Esophagus squamous epithelium (tissue), 4 donors: ENCODE measurements at regions not wholly inside any gene's neighbourhood (a gene's known extent, or its start where the extent isn't known, plus 50 kb on each side); places are given as distances from the start of the nearest gene placed in this dataset.

Experiments used
- POLR2A ChIP-seq, 4 donors: fragments of 450-650 bp; IDR thresholded peaks; one replicate each; pipeline ENCODE4 v1.6.1; 2017; ENCODE audit warnings: antibody characterized with exemption in 4 of 4, mild to moderate bottlenecking in 4 of 4, moderate library complexity in 3 of 4
- TF ChIP-seq, protein P1 (sequence below), 6 experiments: fragments of 450-650 bp in 4 of 6; fragments of 200-600 bp in 2 of 6; sonication (generic) in 2 of 6; IDR thresholded peaks; one replicate each; pipeline ENCODE4 v1.5.1; 2016 to 2019; ENCODE audit warnings: antibody characterized with exemption in 6 of 6, mild to moderate bottlenecking in 4 of 6, moderate library complexity in 4 of 6

DNA sequence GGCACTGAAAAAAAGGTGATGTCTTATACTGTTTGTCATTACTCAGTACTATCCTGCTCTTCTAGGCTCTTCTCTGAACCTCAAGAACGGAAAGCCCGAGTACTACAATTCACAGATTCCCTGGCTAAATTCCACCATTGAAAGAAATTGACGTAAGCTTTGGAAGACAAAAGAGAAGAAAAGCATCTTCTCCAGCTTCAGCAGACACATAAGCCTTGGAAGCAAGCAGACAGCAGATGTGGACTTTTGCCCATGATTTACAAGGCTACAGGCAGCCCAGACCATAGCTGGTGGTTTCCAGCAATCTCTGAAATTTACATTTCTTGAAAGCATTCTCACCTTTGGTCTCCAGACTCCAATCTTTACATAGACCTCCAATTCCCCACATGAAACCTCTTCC, 289.0 kb downstream of the C1D start:
- TF ChIP-seq POLR2A (IDR thresholded peaks at IDR 0.05): no peak
- TF ChIP-seq, protein P1, sequence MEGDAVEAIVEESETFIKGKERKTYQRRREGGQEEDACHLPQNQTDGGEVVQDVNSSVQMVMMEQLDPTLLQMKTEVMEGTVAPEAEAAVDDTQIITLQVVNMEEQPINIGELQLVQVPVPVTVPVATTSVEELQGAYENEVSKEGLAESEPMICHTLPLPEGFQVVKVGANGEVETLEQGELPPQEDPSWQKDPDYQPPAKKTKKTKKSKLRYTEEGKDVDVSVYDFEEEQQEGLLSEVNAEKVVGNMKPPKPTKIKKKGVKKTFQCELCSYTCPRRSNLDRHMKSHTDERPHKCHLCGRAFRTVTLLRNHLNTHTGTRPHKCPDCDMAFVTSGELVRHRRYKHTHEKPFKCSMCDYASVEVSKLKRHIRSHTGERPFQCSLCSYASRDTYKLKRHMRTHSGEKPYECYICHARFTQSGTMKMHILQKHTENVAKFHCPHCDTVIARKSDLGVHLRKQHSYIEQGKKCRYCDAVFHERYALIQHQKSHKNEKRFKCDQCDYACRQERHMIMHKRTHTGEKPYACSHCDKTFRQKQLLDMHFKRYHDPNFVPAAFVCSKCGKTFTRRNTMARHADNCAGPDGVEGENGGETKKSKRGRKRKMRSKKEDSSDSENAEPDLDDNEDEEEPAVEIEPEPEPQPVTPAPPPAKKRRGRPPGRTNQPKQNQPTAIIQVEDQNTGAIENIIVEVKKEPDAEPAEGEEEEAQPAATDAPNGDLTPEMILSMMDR (IDR thresholded peaks at IDR 0.05): no peak
